ENCODE measurements at regions not wholly inside any gene's neighbourhood (a gene's known extent, or its start where the extent isn't known, plus 50 kb on each side); places are given as distances from the start of the nearest gene placed in this dataset.
"Not testable (repeated sequence)": the region's sequence is repeated elsewhere in the genome, so short reads cannot be mapped to it uniquely, and the experiment has no call there.

- WGBS, 2 experiments (ENCODE audit: insufficient coverage in 2 of 2): 90% methylated on average over 2 of the region's 4 CpGs; no CpG with 5 or more reads in 1 of the 2 experiments
- H3K4me3 ChIP-seq (ENCODE audit: extremely low read depth, insufficient read depth, low read length, poor library complexity, severe bottlenecking): no peak overlapping the region
- H3K4me1 ChIP-seq (ENCODE audit: control insufficient read depth, insufficient read depth, low read length, poor library complexity, severe bottlenecking): no peaks in the 10 kb centered on the region
- no peaks in the 10 kb centered on the region for H3K36me3 ChIP-seq (ENCODE audit: control insufficient read depth, insufficient read depth, low read length)
- no peak overlapping the region for H3K27ac ChIP-seq (ENCODE audit: low read depth, low read length, severe bottlenecking)
- no peaks in the 10 kb centered on the region for H3K9me3 ChIP-seq (ENCODE audit: control insufficient read depth, low read length)
These were observed 84.8 kb upstream of the ZFP42 start for GRCh38 chr4:187910741-187911140.

DNA sequence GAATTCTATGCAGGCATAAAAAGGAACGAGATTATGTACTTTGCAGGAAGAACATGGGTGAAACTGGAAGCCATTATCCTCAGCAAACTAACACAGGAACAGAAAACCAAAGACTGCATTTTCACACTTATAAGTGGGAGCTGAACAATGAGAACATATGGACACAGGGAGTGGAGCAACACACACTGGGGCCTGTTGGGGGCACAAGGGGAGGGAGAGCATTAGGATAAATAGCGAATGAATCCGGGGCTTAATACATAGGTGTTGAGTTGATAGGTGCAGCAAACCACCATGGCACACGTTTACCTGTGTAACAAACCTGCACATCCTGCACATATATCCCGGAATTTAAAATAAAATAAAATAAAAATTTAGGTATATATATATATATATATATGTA lies 80.2 kb upstream of the ZFP42 start:
- not testable (repeated sequence) for H3K36me3 ChIP-seq (ENCODE audit: control insufficient read depth, insufficient read depth, low read length); H3K4me3 ChIP-seq (ENCODE audit: extremely low read depth, insufficient read depth, low read length, poor library complexity, severe bottlenecking); H3K9me3 ChIP-seq (ENCODE audit: control insufficient read depth, low read length); H3K27ac ChIP-seq (ENCODE audit: low read depth, low read length, severe bottlenecking); H3K4me1 ChIP-seq (ENCODE audit: control insufficient read depth, insufficient read depth, low read length, poor library complexity, severe bottlenecking)
- WGBS, 2 experiments (ENCODE audit: insufficient coverage in 2 of 2): 40% methylated on average over 1 of the region's 5 CpGs; no CpG with 5 or more reads in 1 of the 2 experiments

DNA sequence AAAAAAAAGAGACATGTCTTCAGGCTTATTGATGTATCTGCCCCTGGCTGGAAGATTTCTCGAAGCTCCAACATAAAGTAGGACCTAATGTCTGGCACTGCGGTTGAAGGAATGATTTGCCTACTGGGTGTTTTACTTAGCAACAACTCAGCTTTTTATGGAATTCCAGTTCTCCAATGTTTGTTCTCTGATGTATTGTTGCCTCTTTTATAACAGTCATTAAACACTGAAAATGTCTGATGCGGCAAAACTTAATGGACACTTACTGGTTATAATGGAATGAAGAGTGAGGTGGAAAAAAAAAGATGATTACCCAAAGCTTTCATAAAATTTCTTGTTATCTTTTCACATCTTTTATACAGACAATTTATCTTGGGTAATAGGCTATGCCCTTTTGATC lies 75.6 kb upstream of the ZFP42 start:
- WGBS, 2 experiments (ENCODE audit: insufficient coverage in 2 of 2): 100% methylated on average over 2 of the region's 3 CpGs
- no peaks in the 10 kb centered on the region for H3K9me3 ChIP-seq (ENCODE audit: control insufficient read depth, low read length)

GRCh38 chr4:187921946-187922623 lies 73.5 kb upstream of the ZFP42 start:
- 90% methylated on average over 2 of the region's 8 CpGs; no CpG with 5 or more reads in 1 of the 2 experiments for WGBS, 2 experiments (ENCODE audit: insufficient coverage in 2 of 2)
- Histone ChIP-seq H3K4me3 (ENCODE audit: extremely low read depth, insufficient read depth, low read length, poor library complexity, severe bottlenecking) (no peak overlapping the region), H3K4me1 (ENCODE audit: control insufficient read depth, insufficient read depth, low read length, poor library complexity, severe bottlenecking) (no peaks in the 10 kb centered on the region), H3K9me3 (ENCODE audit: control insufficient read depth, low read length) (no peaks in the 10 kb centered on the region), H3K27ac (ENCODE audit: low read depth, low read length, severe bottlenecking) (no peak overlapping the region), H3K36me3 (ENCODE audit: control insufficient read depth, insufficient read depth, low read length) (no peaks in the 10 kb centered on the region)

More for the DNA sequence above, 75.6 kb upstream of the ZFP42 start:
- Histone ChIP-seq H3K27ac (ENCODE audit: low read depth, low read length, severe bottlenecking) (no peak overlapping the region), H3K4me3 (ENCODE audit: extremely low read depth, insufficient read depth, low read length, poor library complexity, severe bottlenecking) (no peak overlapping the region), H3K4me1 (ENCODE audit: control insufficient read depth, insufficient read depth, low read length, poor library complexity, severe bottlenecking) (no peaks in the 10 kb centered on the region), H3K36me3 (ENCODE audit: control insufficient read depth, insufficient read depth, low read length) (no peaks in the 10 kb centered on the region)

DNA sequence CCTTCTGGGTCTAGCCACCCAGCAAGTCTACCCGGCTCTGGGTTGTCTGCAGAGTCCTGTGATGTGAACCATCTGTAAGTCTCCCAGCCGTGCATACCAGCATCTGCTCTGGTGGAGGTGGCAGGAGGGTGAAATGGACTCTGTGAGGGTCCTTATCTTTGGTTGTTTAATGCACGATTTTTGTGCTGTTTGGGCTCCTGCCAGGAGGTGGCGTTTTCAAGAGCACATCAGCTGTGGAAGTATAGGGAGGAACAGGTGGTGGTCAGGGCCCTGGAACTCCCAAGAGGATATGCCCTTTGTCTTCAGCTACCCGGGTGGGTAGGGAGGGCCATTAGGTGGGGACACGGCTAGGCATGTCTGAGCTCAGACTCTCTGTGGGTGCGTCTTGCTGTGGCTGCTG lies 66.5 kb upstream of the ZFP42 start:
- no peaks in the 10 kb centered on the region for H3K36me3 ChIP-seq (ENCODE audit: control insufficient read depth, insufficient read depth, low read length)
- WGBS, 2 experiments (ENCODE audit: insufficient coverage in 2 of 2): 60 to 75% methylated on average over 3 to 5 of the region's 7 CpGs
- H3K4me3 ChIP-seq (ENCODE audit: extremely low read depth, insufficient read depth, low read length, poor library complexity, severe bottlenecking): no peak overlapping the region
- no peaks in the 10 kb centered on the region for H3K4me1 ChIP-seq (ENCODE audit: control insufficient read depth, insufficient read depth, low read length, poor library complexity, severe bottlenecking)
- no peaks in the 10 kb centered on the region for H3K9me3 ChIP-seq (ENCODE audit: control insufficient read depth, low read length)
- no peak overlapping the region for H3K27ac ChIP-seq (ENCODE audit: low read depth, low read length, severe bottlenecking)

DNA sequence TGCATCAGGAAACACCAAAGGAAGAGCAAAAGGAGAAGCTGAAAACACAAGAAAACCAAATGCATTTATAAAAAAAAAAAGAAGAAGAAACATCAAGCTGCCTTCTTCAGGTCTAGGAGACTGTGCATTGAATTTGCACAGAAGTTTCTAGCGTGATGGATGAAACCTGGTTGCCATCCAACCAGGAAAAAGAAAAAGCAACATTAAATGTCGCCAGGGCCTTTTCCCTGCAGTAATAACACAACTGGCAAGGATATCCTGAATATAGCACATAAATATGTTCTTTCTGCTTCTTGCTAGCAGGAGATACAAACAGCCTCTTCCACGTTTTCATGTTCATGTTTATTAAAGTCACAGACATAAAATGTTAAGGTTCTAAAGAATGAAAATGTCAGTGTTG lies 60.8 kb upstream of the ZFP42 start:
- Histone ChIP-seq H3K4me1 (ENCODE audit: control insufficient read depth, insufficient read depth, low read length, poor library complexity, severe bottlenecking) (no peaks in the 10 kb centered on the region), H3K9me3 (ENCODE audit: control insufficient read depth, low read length) (no peaks in the 10 kb centered on the region), H3K36me3 (ENCODE audit: control insufficient read depth, insufficient read depth, low read length) (no peaks in the 10 kb centered on the region), H3K4me3 (ENCODE audit: extremely low read depth, insufficient read depth, low read length, poor library complexity, severe bottlenecking) (no peak overlapping the region), H3K27ac (ENCODE audit: low read depth, low read length, severe bottlenecking) (no peak overlapping the region)
- 84% methylated on average over 2 of the region's 3 CpGs; no CpG with 5 or more reads in 1 of the 2 experiments for WGBS, 2 experiments (ENCODE audit: insufficient coverage in 2 of 2)

- Histone ChIP-seq H3K36me3 (ENCODE audit: control insufficient read depth, insufficient read depth, low read length) (no peaks in the 10 kb centered on the region), H3K27ac (ENCODE audit: low read depth, low read length, severe bottlenecking) (no peak overlapping the region), H3K4me3 (ENCODE audit: extremely low read depth, insufficient read depth, low read length, poor library complexity, severe bottlenecking) (no peak overlapping the region), H3K9me3 (ENCODE audit: control insufficient read depth, low read length) (no peaks in the 10 kb centered on the region), H3K4me1 (ENCODE audit: control insufficient read depth, insufficient read depth, low read length, poor library complexity, severe bottlenecking) (no peaks in the 10 kb centered on the region)
- 94 to 99% methylated on average over 9 to 15 of the region's 25 CpGs for WGBS, 2 experiments (ENCODE audit: insufficient coverage in 2 of 2)
These were observed 58.0 kb upstream of the ZFP42 start for GRCh38 chr4:187937557-187937956.

DNA sequence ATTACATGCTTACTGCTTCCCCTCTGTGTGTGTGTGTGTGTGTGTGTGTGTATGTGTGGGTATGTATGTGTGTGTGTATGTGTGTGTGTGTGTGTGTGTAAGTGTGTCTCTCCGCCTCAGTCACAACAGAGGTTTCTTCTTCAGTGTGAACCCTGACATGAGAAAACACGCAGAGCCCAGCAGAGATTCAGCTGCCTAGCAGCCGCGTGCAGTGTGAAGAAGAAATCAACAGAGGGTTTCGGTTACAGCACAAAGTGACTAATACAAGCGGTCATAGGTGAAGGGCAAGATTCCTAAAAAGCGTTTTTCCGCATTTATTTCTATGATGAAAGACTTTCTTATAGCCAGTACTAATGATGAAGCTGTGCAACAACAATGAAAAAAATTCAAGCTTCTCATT lies 55.3 kb upstream of the ZFP42 start:
- WGBS, 2 experiments (ENCODE audit: insufficient coverage in 2 of 2): 95 to 96% methylated on average over 4 to 6 of the region's 8 CpGs
- H3K36me3 ChIP-seq (ENCODE audit: control insufficient read depth, insufficient read depth, low read length): no peaks in the 10 kb centered on the region
- no peaks in the 10 kb centered on the region for H3K9me3 ChIP-seq (ENCODE audit: control insufficient read depth, low read length)
- no peaks in the 10 kb centered on the region for H3K4me1 ChIP-seq (ENCODE audit: control insufficient read depth, insufficient read depth, low read length, poor library complexity, severe bottlenecking)
- no peak overlapping the region for H3K27ac ChIP-seq (ENCODE audit: low read depth, low read length, severe bottlenecking)
- H3K4me3 ChIP-seq (ENCODE audit: extremely low read depth, insufficient read depth, low read length, poor library complexity, severe bottlenecking): no peak overlapping the region

- H3K9me3 ChIP-seq (ENCODE audit: control insufficient read depth, low read length): no peaks in the 10 kb centered on the region
- no peak overlapping the region for H3K4me3 ChIP-seq (ENCODE audit: extremely low read depth, insufficient read depth, low read length, poor library complexity, severe bottlenecking)
- H3K27ac ChIP-seq (ENCODE audit: low read depth, low read length, severe bottlenecking): no peak overlapping the region
- no peaks in the 10 kb centered on the region for H3K36me3 ChIP-seq (ENCODE audit: control insufficient read depth, insufficient read depth, low read length)
- no peaks in the 10 kb centered on the region for H3K4me1 ChIP-seq (ENCODE audit: control insufficient read depth, insufficient read depth, low read length, poor library complexity, severe bottlenecking)
- WGBS, 2 experiments (ENCODE audit: insufficient coverage in 2 of 2): 80 to 100% methylated on average over 1 to 2 of the region's 6 CpGs
These were observed 52.6 kb upstream of the ZFP42 start for GRCh38 chr4:187942968-187943367.

GRCh38 chr4:187944179-187944578 lies 51.4 kb upstream of the ZFP42 start:
- Histone ChIP-seq H3K9me3 (ENCODE audit: control insufficient read depth, low read length) (no peaks in the 10 kb centered on the region), H3K4me1 (ENCODE audit: control insufficient read depth, insufficient read depth, low read length, poor library complexity, severe bottlenecking) (no peaks in the 10 kb centered on the region), H3K27ac (ENCODE audit: low read depth, low read length, severe bottlenecking) (no peak overlapping the region), H3K36me3 (ENCODE audit: control insufficient read depth, insufficient read depth, low read length) (no peaks in the 10 kb centered on the region), H3K4me3 (ENCODE audit: extremely low read depth, insufficient read depth, low read length, poor library complexity, severe bottlenecking) (no peak overlapping the region)
- 68 to 75% methylated on average over 5 to 6 of the region's 7 CpGs for WGBS, 2 experiments (ENCODE audit: insufficient coverage in 2 of 2)
